HG02623 (cell line): ENCODE measurements at regions not wholly inside any gene's neighbourhood (a gene's known extent, or its start where the extent isn't known, plus 50 kb on each side); places are given as distances from the start of the nearest gene placed in this dataset.

Experiments used
- ATAC-seq: cut with Tn5 transposase; IDR thresholded peaks from one replicate; pipeline ENCODE4 v1.9.1; 2021; ENCODE audit warnings: moderate library complexity; ENCODE audit not compliant: unreplicated experiment

- ATAC-seq, result no peak
Measured at GRCh38 chr18:75812761-75813160, 385.3 kb upstream of the SMIM21 start.

DNA sequence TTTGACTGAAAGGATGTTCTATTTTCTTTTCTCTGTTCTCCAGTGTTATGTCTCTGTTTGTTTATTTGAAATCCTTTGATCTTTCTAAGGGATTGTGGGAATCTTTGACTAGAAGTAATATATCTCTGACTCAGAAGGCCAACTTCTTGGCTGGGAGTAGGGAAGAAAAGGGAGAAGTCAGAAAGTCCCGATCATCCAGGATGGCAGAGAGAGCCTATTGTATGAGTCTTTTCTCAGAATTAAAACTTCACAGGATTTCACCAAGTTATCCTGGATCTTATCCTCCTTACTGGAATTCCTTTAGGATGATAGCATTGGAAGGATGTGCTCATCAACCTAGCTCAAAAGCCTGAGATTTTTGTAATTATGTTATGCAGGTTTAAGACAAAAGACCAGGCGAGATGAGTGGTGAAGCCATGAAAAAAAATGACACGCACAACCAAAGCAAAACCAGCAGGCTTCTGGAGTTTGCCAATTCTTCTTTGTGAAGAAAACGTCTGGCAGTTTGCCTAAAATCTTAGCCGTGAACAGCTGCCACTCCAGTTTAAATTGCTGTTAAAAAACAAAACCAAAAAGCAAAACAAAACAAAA lies 383.6 kb upstream of the SMIM21 start:
- no peak for ATAC-seq

DNA sequence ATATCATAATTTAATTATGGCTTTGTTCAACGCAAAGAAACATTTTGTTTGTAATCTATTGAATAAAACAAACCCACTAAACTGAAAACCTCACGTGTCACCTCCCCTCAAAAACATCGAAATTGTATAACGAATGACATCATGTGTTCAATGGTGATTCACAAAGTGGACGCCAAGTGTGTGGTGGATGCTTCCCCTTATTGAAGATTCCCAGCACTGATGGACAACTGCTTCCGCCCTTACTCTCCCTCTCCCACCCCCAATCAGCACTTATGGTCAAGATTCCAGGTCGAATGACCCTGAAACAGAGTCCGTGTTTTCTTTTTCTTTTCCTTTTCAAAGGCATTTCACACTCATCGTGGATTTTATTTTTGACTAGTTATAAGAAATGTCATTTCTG lies 383.0 kb upstream of the SMIM21 start:
- ATAC-seq, result no peak

DNA sequence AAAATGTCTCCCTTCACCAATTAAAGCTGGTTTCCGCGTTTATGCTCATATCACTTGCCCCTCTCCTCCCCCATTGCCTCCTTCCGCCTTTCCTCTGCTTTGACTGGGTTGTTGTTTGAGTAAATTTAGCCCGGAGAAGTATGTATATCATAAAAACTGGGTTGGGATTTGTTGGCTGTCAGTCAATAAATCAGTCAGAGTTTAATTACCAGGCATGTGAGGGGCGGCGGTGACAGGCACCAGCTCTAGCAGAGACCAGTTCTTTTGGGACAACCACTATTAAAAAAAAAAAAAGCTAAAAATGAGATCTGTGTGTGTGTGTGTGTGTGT lies 382.4 kb upstream of the SMIM21 start:
- ATAC-seq, result no peak

DNA sequence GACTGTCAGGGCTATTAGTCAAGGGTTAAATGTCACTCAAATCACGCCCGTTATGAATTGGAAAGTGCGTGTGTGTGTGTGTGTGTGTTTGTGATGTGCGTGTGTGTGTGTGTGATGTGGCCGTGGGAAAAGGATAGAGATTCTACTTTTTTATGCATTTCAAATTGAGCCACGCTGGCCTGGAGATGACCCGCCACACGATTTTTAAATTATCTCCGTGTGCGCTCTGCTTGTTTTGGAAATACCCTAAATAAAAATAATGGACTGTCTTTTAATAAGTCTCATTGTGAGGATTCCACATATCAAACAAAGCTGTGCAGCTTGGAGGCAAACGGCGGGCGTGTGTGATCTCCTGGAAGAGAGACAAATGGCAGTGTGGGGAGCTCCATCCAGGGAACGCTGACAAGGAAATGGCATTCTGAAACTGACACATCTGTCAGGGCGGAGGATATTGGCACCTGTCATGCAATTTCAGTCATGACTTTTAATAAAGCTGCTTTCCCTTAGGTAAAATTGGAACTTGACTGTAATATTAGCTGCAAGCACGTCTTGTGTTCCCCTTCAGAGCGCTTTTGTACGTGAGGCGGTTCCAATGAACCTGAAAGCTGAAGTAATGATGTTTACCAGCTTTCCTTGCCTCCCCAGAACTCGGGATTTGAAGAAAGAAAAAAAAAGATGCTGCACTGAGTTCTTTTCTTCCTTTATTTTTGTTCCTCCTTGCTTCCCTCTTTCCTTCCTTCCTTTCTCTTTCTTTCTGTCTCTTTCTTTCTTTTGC lies 381.8 kb upstream of the SMIM21 start:
- no peak for ATAC-seq

DNA sequence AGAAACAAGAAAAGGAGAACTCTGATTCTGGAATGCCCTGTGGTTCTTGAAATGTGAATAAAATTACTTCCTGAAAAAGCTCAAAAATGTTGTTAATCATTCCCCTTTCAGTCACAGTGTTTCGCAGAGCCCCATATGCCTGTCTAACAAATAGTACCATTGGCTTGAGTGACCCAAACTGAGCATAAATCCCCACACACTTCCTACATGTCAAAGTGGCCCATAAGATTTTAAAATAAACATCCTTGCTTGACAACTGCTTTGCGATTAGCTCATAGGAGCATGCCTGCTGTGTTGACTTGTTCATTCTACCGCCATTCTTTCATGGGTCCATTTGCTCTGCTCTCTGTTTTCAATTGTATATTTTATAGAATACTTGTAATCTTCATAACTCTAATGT lies 377.8 kb upstream of the SMIM21 start:
- no peak for ATAC-seq

- no peak for ATAC-seq
Measured at GRCh38 chr18:75802681-75803080, 375.2 kb upstream of the SMIM21 start.

DNA sequence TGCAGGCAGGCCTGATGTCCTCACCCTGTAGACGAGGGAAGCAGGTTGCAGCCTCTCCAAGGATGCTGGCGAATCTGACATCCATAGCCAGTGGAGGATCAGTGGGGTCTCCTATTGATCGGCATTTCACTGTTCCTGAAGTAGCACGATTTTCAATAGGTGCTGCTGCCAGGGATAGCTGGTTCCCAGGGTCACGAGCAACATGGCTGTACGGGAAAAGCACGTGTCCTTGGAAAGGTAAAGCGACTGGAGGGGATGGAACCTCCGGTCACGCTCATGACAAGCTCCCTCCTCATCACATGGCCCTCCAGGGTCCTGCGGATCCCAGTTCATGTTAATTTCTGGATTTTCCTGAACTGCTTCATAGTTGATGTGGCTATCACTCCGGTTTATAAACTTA lies 373.7 kb upstream of the SMIM21 start:
- ATAC-seq, result no peak

- no peak for ATAC-seq
Measured at GRCh38 chr18:75800331-75800648, 372.8 kb upstream of the SMIM21 start.

GRCh38 chr18:75799449-75800330 lies 372.2 kb upstream of the SMIM21 start:
- ATAC-seq, result no peak

DNA sequence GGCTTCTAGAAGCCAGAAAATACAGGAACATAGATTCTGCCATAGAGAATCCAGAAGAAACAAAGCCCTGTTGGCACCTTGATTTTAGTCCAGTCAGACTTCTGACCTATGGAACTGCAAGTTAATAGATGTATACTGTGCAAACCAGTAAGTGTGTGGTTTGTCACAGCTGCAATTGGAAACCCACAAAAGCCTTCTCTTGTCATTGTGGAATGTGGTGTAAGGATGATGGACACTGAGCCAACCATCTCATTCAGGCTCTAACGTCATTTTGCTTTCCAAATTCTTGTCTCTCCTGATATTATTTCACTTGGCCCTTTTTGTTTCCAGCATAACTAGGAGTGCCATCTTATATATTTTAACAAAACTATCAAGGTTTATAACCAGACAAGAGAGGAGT lies 369.5 kb upstream of the SMIM21 start:
- ATAC-seq, result no peak

DNA sequence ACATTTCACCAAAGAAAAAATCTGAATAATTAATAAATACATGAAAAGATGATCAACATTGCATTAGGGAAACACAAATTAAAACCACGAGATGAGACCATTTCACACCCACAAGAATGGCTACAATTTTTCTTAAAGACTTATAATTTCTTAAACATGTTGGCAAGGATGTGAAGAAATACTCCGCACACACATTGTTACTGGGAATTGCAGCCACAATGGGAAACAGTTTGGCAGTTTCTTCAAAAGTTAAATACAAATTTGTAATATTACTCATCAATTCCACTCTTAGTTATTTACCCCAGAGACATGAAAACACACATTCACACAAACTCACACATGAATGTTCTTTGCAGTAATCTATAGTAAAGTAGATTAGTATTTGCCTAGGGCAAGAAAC lies 363.3 kb upstream of the SMIM21 start:
- no peak for ATAC-seq

DNA sequence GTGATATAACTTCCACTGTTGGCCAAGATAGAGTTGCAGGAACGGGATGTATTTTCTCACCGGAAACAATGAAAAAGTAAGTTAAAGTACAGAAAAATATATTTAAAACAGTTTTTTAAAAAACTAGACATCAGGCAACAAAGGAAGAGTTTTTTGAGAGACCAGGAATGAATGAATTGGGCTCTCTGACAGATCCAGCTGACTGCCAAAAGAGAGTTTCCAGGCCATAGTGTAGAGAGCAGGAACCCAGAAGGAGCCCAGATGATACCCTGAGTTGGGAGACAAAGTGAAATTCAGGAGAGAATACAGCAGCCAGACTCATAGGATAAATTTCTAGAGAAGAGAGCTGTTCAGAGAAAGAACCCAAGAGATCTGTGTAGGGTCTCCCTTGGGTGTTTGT lies 362.6 kb upstream of the SMIM21 start:
- ATAC-seq, result no peak

- ATAC-seq, result no peak
Measured at GRCh38 chr18:75785834-75786233, 358.3 kb upstream of the SMIM21 start.

- no peak for ATAC-seq
Measured at GRCh38 chr18:75785206-75785605, 357.7 kb upstream of the SMIM21 start.

GRCh38 chr18:75784390-75784789 lies 356.9 kb upstream of the SMIM21 start:
- ATAC-seq, result no peak

GRCh38 chr18:75783566-75784281 lies 356.2 kb upstream of the SMIM21 start:
- ATAC-seq, result no peak

- ATAC-seq, result no peak
Measured at GRCh38 chr18:75782826-75783225, 355.3 kb upstream of the SMIM21 start.

DNA sequence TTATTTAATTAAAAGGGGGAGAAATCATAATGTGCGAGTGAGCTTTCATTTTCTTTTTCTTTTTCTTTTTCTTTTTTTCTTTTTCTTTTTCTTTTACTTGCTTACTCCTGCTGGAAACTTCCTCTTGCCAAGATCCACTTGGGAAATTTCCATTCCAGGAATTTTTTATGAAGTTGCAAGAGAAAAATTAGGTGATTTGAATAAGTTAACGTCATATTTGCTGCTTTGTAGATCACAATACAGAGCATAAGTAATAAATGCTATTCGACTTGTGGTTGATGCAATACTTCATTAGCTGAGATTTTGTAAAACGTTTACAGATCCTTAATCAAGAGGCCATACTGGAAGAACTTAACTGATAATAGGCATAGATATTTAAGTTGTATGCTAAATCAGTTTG lies 354.7 kb upstream of the SMIM21 start:
- ATAC-seq, result no peak

DNA sequence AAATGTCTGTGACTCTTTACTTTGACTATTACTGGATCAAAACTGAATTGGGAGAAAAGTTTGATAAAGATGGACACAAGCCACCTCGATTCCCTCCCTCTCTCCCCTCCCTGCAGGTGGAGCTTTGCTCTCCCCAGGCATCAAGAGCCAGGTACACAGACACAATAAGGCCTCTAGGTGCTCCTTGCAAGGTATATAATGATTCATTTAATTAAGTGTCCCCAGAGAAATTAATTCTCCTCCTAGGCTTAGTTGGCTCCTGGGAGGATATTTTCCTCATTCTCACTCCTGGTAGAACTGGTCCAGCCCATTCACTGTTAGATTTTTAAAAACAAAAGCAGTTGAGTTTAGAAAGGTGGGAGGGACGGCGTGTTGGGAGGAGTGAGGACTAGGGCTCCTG lies 352.4 kb upstream of the SMIM21 start:
- ATAC-seq, result no peak

- no peak for ATAC-seq
Measured at GRCh38 chr18:75779450-75779849, 351.9 kb upstream of the SMIM21 start.

DNA sequence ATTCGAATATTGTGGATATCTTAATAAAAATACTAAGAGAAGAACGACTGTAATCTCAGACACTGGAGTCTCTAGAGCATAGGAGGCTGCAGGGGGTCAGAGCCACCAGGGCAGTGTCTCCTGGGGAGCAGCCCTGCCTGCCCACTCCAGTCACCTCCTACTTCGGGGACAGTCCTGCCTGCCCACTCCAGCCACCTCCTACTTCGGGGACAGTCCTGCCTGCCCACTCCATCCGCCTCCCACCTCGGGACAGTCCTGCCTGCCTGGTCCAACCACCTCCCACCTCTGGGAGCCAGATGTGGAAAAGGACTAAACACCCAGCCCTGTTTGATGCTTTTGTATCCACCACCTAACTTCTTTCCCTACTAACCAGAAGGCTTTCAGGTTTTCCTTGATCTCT lies 350.1 kb upstream of the SMIM21 start:
- ATAC-seq, result no peak
